HCT116 (cell line): ENCODE measurements at regions not wholly inside any gene's neighbourhood (a gene's known extent, or its start where the extent isn't known, plus 50 kb on each side); places are given as distances from the start of the nearest gene placed in this dataset.

Experiments used
- ATAC-seq: fragments of 200-7000 bp; cut with Tn5 transposase; 2 replicates; pipeline ENCODE4 v1.9.1; 2020; ENCODE audit warnings: mild to moderate bottlenecking, moderate library complexity
- BruUV-seq: library from RNA; stranded (reverse); fragments of 400-500 nt; replicated peaks from 2 replicates; lab custom pipeline; 2021; lab: Mats Ljungman, UMichigan
- CTCF ChIA-PET: fragments of 300-600 bp; sonication (Branson Sonifier 250); formaldehyde crosslinking; loops from one replicate; lab custom pipeline; 2021; ENCODE audit warnings: antibody characterized with exemption; lab: Charles Lee
- POLR2A ChIA-PET: fragments of 300-600, 350-600 bp; sonication (Branson Sonifier 250); formaldehyde crosslinking; loops from one replicate; lab custom pipeline; 2021; ENCODE audit warnings: antibody characterized with exemption; lab: Charles Lee
- RAD21 ChIA-PET, 2 experiments: fragments of 300-600 bp; sonication (Branson Sonifier 250); formaldehyde crosslinking; loops; one replicate each; lab custom pipeline; 2023; ENCODE audit warnings: low total read pairs in 2 of 2; ENCODE audit not compliant: uncharacterized antibody in 2 of 2, unreplicated experiment in 2 of 2, low non-redundant PET in 1 of 2; lab: Charles Lee
- DNase-seq: peaks from one replicate; pipeline ENCODE4 v3.0.0-alpha.2; 2010; ENCODE audit warnings: low read depth, low spot score
- H2AFZ ChIP-seq: fragments of 200-600 bp; shearing (Covaris generic), sonication (generic); 2 replicates; pipeline ENCODE4 v1.6.1; 2017; ENCODE audit warnings: low read depth, mixed run types, mixed read lengths, antibody characterized with exemption, low read length; ENCODE audit not compliant: poor library complexity, severe bottlenecking
- H3K27ac ChIP-seq: 2 replicates; pipeline ENCODE4 v1.5.1; 2012; ENCODE audit warnings: low read depth, low read length
- H3K27me3 ChIP-seq: fragments of 200-600 bp; sonication (generic); 2 replicates; pipeline ENCODE4 v1.6.1; 2016; ENCODE audit warnings: mixed run types, low read length, mixed read lengths; ENCODE audit not compliant: insufficient read depth
- H3K36me3 ChIP-seq, 2 experiments: fragments of 200-500 bp in 1 of 2; fragments of 200-600 bp in 1 of 2; sonication (Bioruptor generic) in 1 of 2; sonication (generic) in 1 of 2; 2 replicates each; pipeline versions ENCODE4 v1.5.1 to v1.6.1; 2014 to 2016; ENCODE audit warnings: low read length in 2 of 2, inconsistent platforms in 1 of 2, mixed read lengths in 1 of 2, mixed run types in 1 of 2; ENCODE audit not compliant: insufficient read depth in 2 of 2, control insufficient read depth in 1 of 2
- H3K4me1 ChIP-seq, 2 experiments: fragments of 200-600 bp in 1 of 2; sonication (generic) in 1 of 2; 2 replicates each; pipeline versions ENCODE4 v1.5.1 to v1.6.1; 2012 to 2017; ENCODE audit warnings: low read length in 2 of 2, inconsistent platforms in 1 of 2, mild to moderate bottlenecking in 1 of 2, mixed read lengths in 1 of 2, mixed run types in 1 of 2, moderate library complexity in 1 of 2; ENCODE audit not compliant: insufficient read depth in 2 of 2, control insufficient read depth in 1 of 2
- H3K4me2 ChIP-seq: fragments of 200-600 bp; sonication (generic); 2 replicates; pipeline ENCODE4 v1.6.1; 2017; ENCODE audit warnings: mixed run types, low read length, mixed read lengths
- H3K4me3 ChIP-seq, 2 experiments: fragments of 200-600 bp in 1 of 2; sonication (generic) in 1 of 2; replicated peaks in 1 of 2; 2 replicates each; pipeline ENCODE4 v1.5.1; 2011 to 2016; ENCODE audit warnings: low read length in 2 of 2, control low read depth in 1 of 2, low read depth in 1 of 2, mild to moderate bottlenecking in 1 of 2, mixed read lengths in 1 of 2, mixed run types in 1 of 2
- H3K79me2 ChIP-seq: fragments of 200-600 bp; sonication (generic); 2 replicates; pipeline ENCODE4 v1.6.1; 2017; ENCODE audit warnings: mild to moderate bottlenecking, mixed run types, low read length, moderate library complexity, mixed read lengths; ENCODE audit not compliant: insufficient read depth
- H3K9ac ChIP-seq: fragments of 200-600 bp; sonication (generic); 2 replicates; pipeline ENCODE4 v1.6.1; 2016; ENCODE audit warnings: low read length, mixed read lengths
- H3K9me2 ChIP-seq: fragments of 200-600 bp; sonication (generic), shearing (Covaris generic); 2 replicates; pipeline ENCODE4 v1.6.1; 2017; ENCODE audit warnings: mixed run types, mild to moderate bottlenecking, moderate library complexity; ENCODE audit not compliant: insufficient read depth
- H3K9me3 ChIP-seq, 2 experiments: fragments of 200-500 bp in 1 of 2; fragments of 200-600 bp in 1 of 2; sonication (Bioruptor generic) in 1 of 2; sonication (generic) in 1 of 2; 2 replicates each; pipeline ENCODE4 v1.6.1; 2014 to 2017; ENCODE audit warnings: low read length in 2 of 2, mixed read lengths in 2 of 2, inconsistent platforms in 1 of 2, low read depth in 1 of 2, mild to moderate bottlenecking in 1 of 2, mixed run types in 1 of 2, moderate library complexity in 1 of 2; ENCODE audit not compliant: control insufficient read depth in 1 of 2, insufficient read depth in 1 of 2
- H4K20me1 ChIP-seq: fragments of 200-600 bp; sonication (generic), shearing (Covaris generic); 2 replicates; pipeline ENCODE4 v1.6.1; 2017; ENCODE audit warnings: mixed run types, mild to moderate bottlenecking, moderate library complexity; ENCODE audit not compliant: insufficient read depth
- CBX3 ChIP-seq: IDR thresholded peaks from 2 replicates; pipeline ENCODE4 v1.6.1; 2012; ENCODE audit warnings: low read depth
- CEBPB ChIP-seq: IDR thresholded peaks from 2 replicates; pipeline ENCODE4 v1.6.1; 2012; ENCODE audit warnings: low read depth
- EGR1 ChIP-seq: IDR thresholded peaks from 2 replicates; pipeline ENCODE4 v1.6.1; 2012; ENCODE audit warnings: low read depth
- EZH2phosphoT487 ChIP-seq: fragments of 200-600 bp; IDR thresholded peaks from 2 replicates; pipeline ENCODE4 v1.6.1; 2018; ENCODE audit warnings: antibody characterized with exemption, borderline replicate concordance
- FOSL1 ChIP-seq: IDR thresholded peaks from 2 replicates; pipeline ENCODE4 v1.6.1; 2012; ENCODE audit warnings: low read depth
- JUND ChIP-seq: IDR thresholded peaks from 2 replicates; pipeline ENCODE4 v1.6.1; 2012
- POLR2A ChIP-seq: IDR thresholded peaks from 2 replicates; pipeline ENCODE4 v1.7.0; 2011; ENCODE audit warnings: borderline replicate concordance; ENCODE audit not compliant: insufficient read depth, insufficient read length; ENCODE audit errors: extremely low read depth
- POLR2AphosphoS5 ChIP-seq: IDR thresholded peaks from 2 replicates; pipeline ENCODE4 v1.6.1; 2011; ENCODE audit warnings: mild to moderate bottlenecking, low read depth, low read length, moderate library complexity
- RAD21 ChIP-seq: IDR thresholded peaks from 2 replicates; pipeline ENCODE4 v1.6.1; 2012; ENCODE audit warnings: low read depth, mild to moderate bottlenecking
- SIN3A ChIP-seq: IDR thresholded peaks from 2 replicates; pipeline ENCODE4 v1.6.1; 2012; ENCODE audit warnings: low read depth
- SP1 ChIP-seq: IDR thresholded peaks from 2 replicates; pipeline ENCODE4 v1.6.1; 2012; ENCODE audit warnings: low read depth
- SRF ChIP-seq: IDR thresholded peaks from 2 replicates; pipeline ENCODE4 v1.6.1; 2012; ENCODE audit warnings: low read depth
- TCF7L2 ChIP-seq: IDR thresholded peaks from 2 replicates; pipeline ENCODE4 v1.7.0; 2011; ENCODE audit warnings: borderline replicate concordance, inconsistent platforms; ENCODE audit not compliant: insufficient read depth, insufficient read length; ENCODE audit errors: extremely low read depth
- YY1 ChIP-seq: IDR thresholded peaks from 2 replicates; pipeline ENCODE4 v1.6.1; 2011; ENCODE audit warnings: low read length, low read depth, moderate library complexity, mild to moderate bottlenecking; ENCODE audit not compliant: insufficient replicate concordance; ENCODE audit errors: extremely low read depth
- ZFX ChIP-seq: fragments of 450-650 bp; IDR thresholded peaks from 2 replicates; pipeline ENCODE4 v1.6.1; 2017
- ZNF274 ChIP-seq: fragments of 200-500 bp; sonication (Bioruptor generic); IDR thresholded peaks from 2 replicates; pipeline ENCODE4 v1.6.1; 2014; ENCODE audit warnings: mild to moderate bottlenecking, low read depth, low read length, inconsistent platforms
- intact Hi-C: fragments of 100-400 bp; cut with micrococcal nuclease; formaldehyde crosslinking; loops from 2 replicates; pipeline ENCODE4 v1.10.0; 2022
- TF ChIP-seq, protein P1 (sequence below): IDR thresholded peaks from 2 replicates; pipeline ENCODE4 v1.6.1; 2012
- TF ChIP-seq, protein P2 (sequence below), 3 experiments: fragments of 200-600 bp in 1 of 3; sonication (generic) in 1 of 3; IDR thresholded peaks in 2 of 3; conservative IDR thresholded peaks in 1 of 3; 2 replicates each; pipeline ENCODE4 v1.5.1; 2012 to 2017; ENCODE audit warnings: low read depth in 2 of 3, low read length in 2 of 3, antibody characterized with exemption in 1 of 3, borderline replicate concordance in 1 of 3, control low read depth in 1 of 3, mild to moderate bottlenecking in 1 of 3, mixed read lengths in 1 of 3, mixed run types in 1 of 3, moderate library complexity in 1 of 3; ENCODE audit not compliant: insufficient read depth in 1 of 3
- TF ChIP-seq, protein P3 (sequence below): IDR thresholded peaks from 2 replicates; pipeline ENCODE4 v1.6.1; 2012

DNA sequence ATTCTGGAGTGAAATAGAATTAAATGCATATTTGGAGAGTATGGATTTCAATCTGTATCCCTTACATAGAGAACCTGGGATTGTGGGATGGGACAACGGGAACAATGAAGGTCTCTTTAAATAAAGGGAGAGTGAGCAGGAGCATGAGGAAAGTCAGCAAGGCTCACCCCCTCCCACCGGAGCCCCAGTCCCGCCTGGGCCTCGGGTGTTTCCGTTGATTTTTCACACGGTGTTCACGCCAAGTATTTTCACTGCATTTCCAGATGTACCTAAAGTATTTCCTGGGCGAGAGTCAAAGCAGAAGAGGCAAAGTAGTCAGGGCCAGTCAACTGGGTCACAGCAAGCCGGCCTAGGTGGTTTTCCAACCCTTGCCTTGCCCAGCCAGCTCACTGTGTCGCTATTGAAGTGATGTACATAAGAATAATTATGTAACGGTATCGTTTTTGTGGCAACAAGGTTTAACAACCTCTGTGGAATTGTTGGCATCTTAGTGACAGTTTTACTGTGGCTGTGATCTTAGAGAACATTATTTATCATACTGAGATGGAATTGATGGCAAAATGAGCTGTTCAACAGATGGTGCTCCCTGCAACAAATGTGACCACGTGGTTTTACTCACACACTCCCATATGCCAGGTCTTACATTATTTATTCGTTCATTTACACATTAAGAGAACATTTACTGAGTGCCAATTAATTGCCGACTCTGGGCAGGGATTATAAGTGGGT is 177.3 kb downstream of the ADAMTS15 start (continued):
- TF ChIP-seq EGR1 (no peak), YY1 (no peak), CEBPB (no peak), SIN3A (no peak)
- TF ChIP-seq, protein P1, sequence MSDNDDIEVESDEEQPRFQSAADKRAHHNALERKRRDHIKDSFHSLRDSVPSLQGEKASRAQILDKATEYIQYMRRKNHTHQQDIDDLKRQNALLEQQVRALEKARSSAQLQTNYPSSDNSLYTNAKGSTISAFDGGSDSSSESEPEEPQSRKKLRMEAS = no peak

DNA sequence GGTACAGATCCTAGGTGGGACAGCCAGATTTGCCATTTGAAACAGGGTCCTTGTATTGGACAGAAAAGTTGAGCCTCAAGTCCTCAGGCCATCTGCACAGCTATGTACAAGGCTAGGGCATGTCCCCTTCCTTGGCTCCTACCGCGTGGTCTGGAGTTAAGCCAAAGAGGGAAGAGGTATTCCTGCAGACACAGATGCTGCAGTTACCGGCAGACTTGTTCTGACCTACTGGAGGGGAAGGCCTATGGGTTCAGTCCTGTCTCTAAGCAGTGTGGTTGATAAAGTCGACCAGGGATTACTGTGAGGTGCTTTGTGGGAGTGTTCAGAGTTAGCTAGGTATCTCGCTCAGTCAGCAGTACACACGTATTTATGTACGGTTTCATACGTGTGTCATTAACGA is 180.6 kb downstream of the ADAMTS15 start:
- Histone ChIP-seq H3K79me2 (no peaks in the 10 kb centered on the region), H3K36me3 (no peaks in the 10 kb centered on the region), H3K4me3 (no peak overlapping the region)
- no TSS peak for BruUV-seq
- TF ChIP-seq ZFX (no peak), RAD21 (no peak), SRF (no peak)
- TF ChIP-seq, all 23 proteins: peak for 0
- ChIA-PET POLR2A (no interaction called here), CTCF (no interaction called here), RAD21 (no interaction called here)
- no peaks in the 10 kb centered on the region for H4K20me1 ChIP-seq
- H3K27me3 ChIP-seq = peaks cover 17% of the 10 kb centered on the region
- no peaks in the 10 kb centered on the region for H3K9me2 ChIP-seq
- H3K9ac ChIP-seq = no peak overlapping the region
- ATAC-seq = no peak
- intact Hi-C loops = no loop called here
- DNase-seq = no peak
- peaks cover 0 to 9% of the 10 kb centered on the region in 2 experiments; a peak in 1 of 4 replicates for H3K4me1 ChIP-seq
- H3K9me3 ChIP-seq = no peaks in the 10 kb centered on the region
- H3K4me2 ChIP-seq = no peak overlapping the region
- no peak overlapping the region for H3K27ac ChIP-seq
- no peak overlapping the region for H2AFZ ChIP-seq

DNA sequence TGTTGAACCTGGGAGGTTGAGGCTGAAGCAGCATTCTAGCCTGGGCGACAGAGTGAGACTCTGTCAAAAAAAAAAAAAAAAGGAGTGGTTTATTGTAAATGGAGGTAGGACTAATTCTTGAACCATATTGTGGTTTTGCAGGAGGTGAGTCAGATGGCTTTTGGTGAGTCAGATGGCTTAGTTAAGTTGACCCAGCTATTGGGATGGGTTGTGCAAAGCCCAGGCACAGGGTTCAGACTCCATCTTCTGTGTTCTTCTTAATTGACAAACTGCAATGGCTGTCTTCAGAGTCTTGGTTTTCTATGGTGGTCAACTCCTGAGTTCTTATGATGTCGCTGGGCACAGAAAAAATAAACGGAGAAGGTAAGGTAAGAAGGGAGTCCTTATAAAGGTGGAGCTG is 182.7 kb downstream of the ADAMTS15 start:
- ATAC-seq (peak; percentile 79), DNase-seq (peak; percentile 52)
- Histone ChIP-seq H3K36me3 (no peaks in the 10 kb centered on the region), H3K9ac (no peak overlapping the region), H3K27ac (no peak overlapping the region), H3K4me2 (peak overlapping the region; percentile 20; the same call in 1 of the 2 replicates), H3K27me3 (peaks cover 31% of the 10 kb centered on the region), H3K4me1 (peaks cover 3 to 18% of the 10 kb centered on the region in 2 experiments; a peak in 3 of 4 replicates), H3K79me2 (no peaks in the 10 kb centered on the region), H4K20me1 (no peaks in the 10 kb centered on the region), H3K4me3 (no peak overlapping the region), H2AFZ (no peak overlapping the region), H3K9me3 (no peaks in the 10 kb centered on the region), H3K9me2 (no peaks in the 10 kb centered on the region)
- BruUV-seq = no TSS peak
- RAD21 ChIA-PET = no interaction called here
- POLR2A ChIA-PET = no interaction called here
- intact Hi-C loops = no loop called here
- CTCF ChIA-PET = no interaction called here
- no peak for TF ChIP-seq RAD21
- no peak for TF ChIP-seq ZNF274
- peak; percentile 61; the same call in 1 of the 2 replicates for TF ChIP-seq JUND
- TF ChIP-seq EZH2phosphoT487 = no peak
- TF ChIP-seq TCF7L2 = no peak
- TF ChIP-seq ZFX = no peak
- TF ChIP-seq FOSL1 = peak; percentile 71
- 0 out of 2 replicates have a peak, but pooled peaks have one; percentile 21 for TF ChIP-seq CBX3
- TF ChIP-seq, protein P2, sequence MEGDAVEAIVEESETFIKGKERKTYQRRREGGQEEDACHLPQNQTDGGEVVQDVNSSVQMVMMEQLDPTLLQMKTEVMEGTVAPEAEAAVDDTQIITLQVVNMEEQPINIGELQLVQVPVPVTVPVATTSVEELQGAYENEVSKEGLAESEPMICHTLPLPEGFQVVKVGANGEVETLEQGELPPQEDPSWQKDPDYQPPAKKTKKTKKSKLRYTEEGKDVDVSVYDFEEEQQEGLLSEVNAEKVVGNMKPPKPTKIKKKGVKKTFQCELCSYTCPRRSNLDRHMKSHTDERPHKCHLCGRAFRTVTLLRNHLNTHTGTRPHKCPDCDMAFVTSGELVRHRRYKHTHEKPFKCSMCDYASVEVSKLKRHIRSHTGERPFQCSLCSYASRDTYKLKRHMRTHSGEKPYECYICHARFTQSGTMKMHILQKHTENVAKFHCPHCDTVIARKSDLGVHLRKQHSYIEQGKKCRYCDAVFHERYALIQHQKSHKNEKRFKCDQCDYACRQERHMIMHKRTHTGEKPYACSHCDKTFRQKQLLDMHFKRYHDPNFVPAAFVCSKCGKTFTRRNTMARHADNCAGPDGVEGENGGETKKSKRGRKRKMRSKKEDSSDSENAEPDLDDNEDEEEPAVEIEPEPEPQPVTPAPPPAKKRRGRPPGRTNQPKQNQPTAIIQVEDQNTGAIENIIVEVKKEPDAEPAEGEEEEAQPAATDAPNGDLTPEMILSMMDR (IDR thresholded peaks at IDR 0.05 in 2 of 3, conservative IDR thresholded peaks at IDR 0.05 in 1 of 3; ENCODE audit: borderline replicate concordance in 1 of 3, insufficient read depth in 1 of 3, low read depth in 2 of 3, low read length in 2 of 3) = no peak
- TF ChIP-seq SP1 = peak; percentile 34; the same call in 1 of the 2 replicates
- no peak for TF ChIP-seq POLR2AphosphoS5
- no peak for TF ChIP-seq POLR2A
- TF ChIP-seq, protein P3, sequence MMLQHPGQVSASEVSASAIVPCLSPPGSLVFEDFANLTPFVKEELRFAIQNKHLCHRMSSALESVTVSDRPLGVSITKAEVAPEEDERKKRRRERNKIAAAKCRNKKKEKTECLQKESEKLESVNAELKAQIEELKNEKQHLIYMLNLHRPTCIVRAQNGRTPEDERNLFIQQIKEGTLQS = no peak
- peak; percentile 55; the same call in 1 of the 2 replicates for TF ChIP-seq CEBPB
